ENCODE measurements at regions not wholly inside any gene's neighbourhood (a gene's known extent, or its start where the extent isn't known, plus 50 kb on each side); places are given as distances from the start of the nearest gene placed in this dataset.

- BruUV-seq (replicated peaks), result no TSS peak
- Histone ChIP-seq H3K36me3 (ENCODE audit: control insufficient read depth, insufficient read depth, low read length) (no peaks in the 10 kb centered on the region), H3K27me3 (ENCODE audit: control insufficient read depth, insufficient read depth, low read length) (no peaks in the 10 kb centered on the region), H3K4me3 (ENCODE audit: low read depth in 2 of 2, low read length in 2 of 2) (no peak overlapping the region), H3K4me1 (ENCODE audit: control insufficient read depth, insufficient read depth, low read length) (no peaks in the 10 kb centered on the region), H3K9me3 (ENCODE audit: control insufficient read depth, insufficient read depth, low read depth, low read length) (no peaks in the 10 kb centered on the region), H3K27ac (ENCODE audit: low read length) (no peak overlapping the region)
- ChIA-PET POLR2A (no interaction called here), CTCF (no interaction called here)
- in situ Hi-C loops (cut with HindIII; ENCODE audit: low pct_unique_long_range_greater_than_20kb, low sequenced_read_pairs), result no loop called here
- DNase-seq (ENCODE audit: low read depth, low spot score) (no peak), ATAC-seq (no peak)
- TF ChIP-seq SIN3A (IDR thresholded peaks at IDR 0.05; ENCODE audit: borderline replicate concordance, insufficient read depth, low read depth, low read length) (no peak), TCF7L2 (IDR thresholded peaks at IDR 0.05; ENCODE audit: low read depth, low read length) (no peak), POLR2AphosphoS5 (IDR thresholded peaks at IDR 0.05; ENCODE audit: low read depth, low read length) (no peak), CTCF (IDR thresholded peaks at IDR 0.05) (no peak)
- TF ChIP-seq, protein P1, sequence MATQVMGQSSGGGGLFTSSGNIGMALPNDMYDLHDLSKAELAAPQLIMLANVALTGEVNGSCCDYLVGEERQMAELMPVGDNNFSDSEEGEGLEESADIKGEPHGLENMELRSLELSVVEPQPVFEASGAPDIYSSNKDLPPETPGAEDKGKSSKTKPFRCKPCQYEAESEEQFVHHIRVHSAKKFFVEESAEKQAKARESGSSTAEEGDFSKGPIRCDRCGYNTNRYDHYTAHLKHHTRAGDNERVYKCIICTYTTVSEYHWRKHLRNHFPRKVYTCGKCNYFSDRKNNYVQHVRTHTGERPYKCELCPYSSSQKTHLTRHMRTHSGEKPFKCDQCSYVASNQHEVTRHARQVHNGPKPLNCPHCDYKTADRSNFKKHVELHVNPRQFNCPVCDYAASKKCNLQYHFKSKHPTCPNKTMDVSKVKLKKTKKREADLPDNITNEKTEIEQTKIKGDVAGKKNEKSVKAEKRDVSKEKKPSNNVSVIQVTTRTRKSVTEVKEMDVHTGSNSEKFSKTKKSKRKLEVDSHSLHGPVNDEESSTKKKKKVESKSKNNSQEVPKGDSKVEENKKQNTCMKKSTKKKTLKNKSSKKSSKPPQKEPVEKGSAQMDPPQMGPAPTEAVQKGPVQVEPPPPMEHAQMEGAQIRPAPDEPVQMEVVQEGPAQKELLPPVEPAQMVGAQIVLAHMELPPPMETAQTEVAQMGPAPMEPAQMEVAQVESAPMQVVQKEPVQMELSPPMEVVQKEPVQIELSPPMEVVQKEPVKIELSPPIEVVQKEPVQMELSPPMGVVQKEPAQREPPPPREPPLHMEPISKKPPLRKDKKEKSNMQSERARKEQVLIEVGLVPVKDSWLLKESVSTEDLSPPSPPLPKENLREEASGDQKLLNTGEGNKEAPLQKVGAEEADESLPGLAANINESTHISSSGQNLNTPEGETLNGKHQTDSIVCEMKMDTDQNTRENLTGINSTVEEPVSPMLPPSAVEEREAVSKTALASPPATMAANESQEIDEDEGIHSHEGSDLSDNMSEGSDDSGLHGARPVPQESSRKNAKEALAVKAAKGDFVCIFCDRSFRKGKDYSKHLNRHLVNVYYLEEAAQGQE (IDR thresholded peaks at IDR 0.05; ENCODE audit: insufficient read depth in 1 of 2, low read depth in 2 of 2, low read length in 1 of 2), result no peak
- intact Hi-C loops (cut with micrococcal nuclease; ENCODE audit: unreplicated experiment), result no loop called here
Measured at GRCh38 chr2:19759880-19760279, 141.9 kb downstream of the TTC32 start.

DNA sequence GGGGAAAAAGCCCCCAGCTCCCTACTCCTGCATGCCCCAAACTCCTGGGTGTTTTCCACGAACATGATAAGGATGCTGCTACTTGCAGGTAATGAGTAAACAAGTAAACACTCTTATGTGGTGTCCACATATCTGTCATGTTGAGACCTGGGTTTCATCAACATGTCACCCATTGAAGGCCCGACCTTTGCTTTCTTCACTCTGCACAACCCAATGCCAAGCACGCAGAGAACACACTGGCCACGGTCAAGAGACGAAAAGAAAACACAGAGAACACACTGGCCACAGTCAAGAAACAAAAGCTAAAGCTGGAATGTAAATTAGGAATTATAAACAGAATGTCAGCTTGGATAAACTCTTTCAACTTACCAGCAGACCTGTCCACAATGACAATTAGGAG, 143.1 kb downstream of the TTC32 start:
- Histone ChIP-seq H3K27ac (ENCODE audit: low read length) (no peak overlapping the region), H3K36me3 (ENCODE audit: control insufficient read depth, insufficient read depth, low read length) (no peaks in the 10 kb centered on the region), H3K4me3 (ENCODE audit: low read depth in 2 of 2, low read length in 2 of 2) (no peak overlapping the region), H3K4me1 (ENCODE audit: control insufficient read depth, insufficient read depth, low read length) (no peaks in the 10 kb centered on the region), H3K9me3 (ENCODE audit: control insufficient read depth, insufficient read depth, low read depth, low read length) (no peaks in the 10 kb centered on the region), H3K27me3 (ENCODE audit: control insufficient read depth, insufficient read depth, low read length) (no peaks in the 10 kb centered on the region)
- in situ Hi-C loops (cut with HindIII; ENCODE audit: low pct_unique_long_range_greater_than_20kb, low sequenced_read_pairs), result no loop called here
- intact Hi-C loops (cut with micrococcal nuclease; ENCODE audit: unreplicated experiment), result no loop called here
- ChIA-PET POLR2A (no interaction called here), CTCF (no interaction called here)
- ATAC-seq (no peak), DNase-seq (ENCODE audit: low read depth, low spot score) (no peak)
- TF ChIP-seq, protein P1 (IDR thresholded peaks at IDR 0.05; ENCODE audit: insufficient read depth in 1 of 2, low read depth in 2 of 2, low read length in 1 of 2), result no peak
- no peak for TF ChIP-seq SIN3A (IDR thresholded peaks at IDR 0.05; ENCODE audit: borderline replicate concordance, insufficient read depth, low read depth, low read length)
- TF ChIP-seq CTCF (IDR thresholded peaks at IDR 0.05), result no peak
- no peak for TF ChIP-seq TCF7L2 (IDR thresholded peaks at IDR 0.05; ENCODE audit: low read depth, low read length)
- no peak for TF ChIP-seq POLR2AphosphoS5 (IDR thresholded peaks at IDR 0.05; ENCODE audit: low read depth, low read length)
- no TSS peak for BruUV-seq (replicated peaks)
